GM21786 (cell line): ENCODE measurements at regions not wholly inside any gene's neighbourhood (a gene's known extent, or its start where the extent isn't known, plus 50 kb on each side); places are given as distances from the start of the nearest gene placed in this dataset.

ENCODE experiments used
- ATAC-seq: cut with Tn5 transposase; IDR thresholded peaks from one replicate; pipeline ENCODE4 v1.9.1; 2021; ENCODE audit not compliant: unreplicated experiment

GRCh38 chr14:76927971-76928700 lies 100.4 kb downstream of the IRF2BPL start:
- ATAC-seq, result no peak

GRCh38 chr14:76926521-76927251 lies 100.5 kb downstream of the LRRC74A start:
- ATAC-seq, result peak; percentile 81

- ATAC-seq, result no peak
These were observed 98.9 kb downstream of the LRRC74A start for GRCh38 chr14:76925097-76925441.

GRCh38 chr14:76924371-76925096 lies 98.3 kb downstream of the LRRC74A start:
- no peak for ATAC-seq

- ATAC-seq, result no peak
These were observed 97.5 kb downstream of the LRRC74A start for GRCh38 chr14:76923431-76924370.

GRCh38 chr14:76922584-76922983 lies 96.4 kb downstream of the LRRC74A start:
- ATAC-seq, result no peak

- no peak for ATAC-seq
These were observed 95.9 kb downstream of the LRRC74A start for GRCh38 chr14:76922092-76922491.

- no peak for ATAC-seq
These were observed 94.8 kb downstream of the LRRC74A start for GRCh38 chr14:76921088-76921399.

- ATAC-seq, result no peak
These were observed 94.3 kb downstream of the LRRC74A start for GRCh38 chr14:76920331-76921087.

GRCh38 chr14:76919431-76920330 lies 93.5 kb downstream of the LRRC74A start:
- no peak for ATAC-seq
